Thoracic aorta (tissue), 2 donors: ENCODE measurements at regions not wholly inside any gene's neighbourhood (a gene's known extent, or its start where the extent isn't known, plus 50 kb on each side); places are given as distances from the start of the nearest gene placed in this dataset.

Experiments used
- ATAC-seq: fragments of 150-250 bp; one replicate; pipeline ENCODE4 v1.8.0; 2017; ENCODE audit warnings: low read depth; ENCODE audit not compliant: insufficient number of reproducible peaks, low FRiP score
- DNase-seq: peaks from one replicate; pipeline ENCODE4 v3.0.0-alpha.2; 2020; ENCODE audit warnings: low spot score
- H3K27ac ChIP-seq, 2 donors: fragments of 200-600 bp; sonication (generic); 1 replicate in 1 of 2; 2 replicates in 1 of 2; pipeline ENCODE4 v1.5.1; 2016; ENCODE audit warnings: mild to moderate bottlenecking in 2 of 2, moderate library complexity in 2 of 2
- H3K27me3 ChIP-seq: fragments of 200-600 bp; sonication (generic); replicated peaks from 2 replicates; pipeline ENCODE4 v1.6.0; 2016; ENCODE audit warnings: mild to moderate bottlenecking; ENCODE audit not compliant: insufficient read depth
- H3K36me3 ChIP-seq: fragments of 200-600 bp; sonication (generic); one replicate; pipeline ENCODE4 v1.5.1; 2016
- H3K4me1 ChIP-seq, 2 donors: fragments of 200-600 bp; sonication (generic); 1 replicate in 1 of 2; 2 replicates in 1 of 2; pipeline versions ENCODE4 v1.5.1 to v1.6.0; 2016; ENCODE audit warnings: low read depth in 2 of 2, mild to moderate bottlenecking in 1 of 2; ENCODE audit not compliant: control insufficient read depth in 1 of 2
- H3K4me3 ChIP-seq: fragments of 200-600 bp; sonication (generic); 2 replicates; pipeline ENCODE4 v1.5.1; 2016; ENCODE audit warnings: mild to moderate bottlenecking
- H3K9me3 ChIP-seq: fragments of 200-600 bp; sonication (generic); 2 replicates; pipeline ENCODE4 v1.5.1; 2016
- TF ChIP-seq, protein P1 (sequence below): fragments of 200-600 bp; sonication (generic); IDR thresholded peaks from one replicate; pipeline ENCODE4 v1.5.1; 2019; ENCODE audit warnings: antibody characterized with exemption

- H3K4me3 ChIP-seq = no peak overlapping the region
- DNase-seq (no peak), ATAC-seq (no peak)
- H3K27me3 ChIP-seq = no peaks in the 10 kb centered on the region
- TF ChIP-seq, protein P1, sequence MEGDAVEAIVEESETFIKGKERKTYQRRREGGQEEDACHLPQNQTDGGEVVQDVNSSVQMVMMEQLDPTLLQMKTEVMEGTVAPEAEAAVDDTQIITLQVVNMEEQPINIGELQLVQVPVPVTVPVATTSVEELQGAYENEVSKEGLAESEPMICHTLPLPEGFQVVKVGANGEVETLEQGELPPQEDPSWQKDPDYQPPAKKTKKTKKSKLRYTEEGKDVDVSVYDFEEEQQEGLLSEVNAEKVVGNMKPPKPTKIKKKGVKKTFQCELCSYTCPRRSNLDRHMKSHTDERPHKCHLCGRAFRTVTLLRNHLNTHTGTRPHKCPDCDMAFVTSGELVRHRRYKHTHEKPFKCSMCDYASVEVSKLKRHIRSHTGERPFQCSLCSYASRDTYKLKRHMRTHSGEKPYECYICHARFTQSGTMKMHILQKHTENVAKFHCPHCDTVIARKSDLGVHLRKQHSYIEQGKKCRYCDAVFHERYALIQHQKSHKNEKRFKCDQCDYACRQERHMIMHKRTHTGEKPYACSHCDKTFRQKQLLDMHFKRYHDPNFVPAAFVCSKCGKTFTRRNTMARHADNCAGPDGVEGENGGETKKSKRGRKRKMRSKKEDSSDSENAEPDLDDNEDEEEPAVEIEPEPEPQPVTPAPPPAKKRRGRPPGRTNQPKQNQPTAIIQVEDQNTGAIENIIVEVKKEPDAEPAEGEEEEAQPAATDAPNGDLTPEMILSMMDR = no peak
- H3K36me3 ChIP-seq = no peaks in the 10 kb centered on the region
- H3K9me3 ChIP-seq = no peaks in the 10 kb centered on the region
- no peak overlapping the region for H3K27ac ChIP-seq
- no peaks in the 10 kb centered on the region for H3K4me1 ChIP-seq
Measured at GRCh38 chr4:135966936-135967335, 1565.4 kb downstream of the PCDH18 start.

- H3K27me3 ChIP-seq = no peaks in the 10 kb centered on the region
- H3K9me3 ChIP-seq = no peaks in the 10 kb centered on the region
- ATAC-seq (no peak), DNase-seq (no peak)
- TF ChIP-seq, protein P1 = no peak
- no peak overlapping the region for H3K27ac ChIP-seq
- H3K4me3 ChIP-seq = no peak overlapping the region
- H3K36me3 ChIP-seq = no peaks in the 10 kb centered on the region
- H3K4me1 ChIP-seq = no peaks in the 10 kb centered on the region
Measured at GRCh38 chr4:135963009-135963408, 1569.3 kb downstream of the PCDH18 start.

DNA sequence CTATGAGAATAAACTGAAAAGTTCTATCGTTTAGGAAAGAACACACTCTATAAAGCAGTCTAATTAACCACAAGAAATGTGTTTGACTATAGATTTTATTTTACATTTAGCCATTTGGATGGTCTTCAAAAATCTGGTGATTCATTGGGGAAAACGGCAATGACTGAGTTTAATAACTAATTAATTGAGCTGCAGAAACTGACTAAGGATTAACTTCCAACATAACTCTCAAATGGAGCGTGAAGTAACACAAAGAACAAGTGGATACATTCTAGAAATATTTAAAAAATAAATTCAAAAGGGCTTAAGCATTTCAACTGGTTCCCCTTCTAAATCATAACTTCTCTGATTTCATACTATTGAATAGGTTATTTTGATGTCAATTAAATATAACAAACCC, 1582.4 kb downstream of the PCDH18 start:
- no peak for DNase-seq
- Histone ChIP-seq H3K9me3 (no peaks in the 10 kb centered on the region), H3K27ac (no peak overlapping the region), H3K36me3 (no peaks in the 10 kb centered on the region), H3K4me1 (no peaks in the 10 kb centered on the region), H3K4me3 (no peak overlapping the region), H3K27me3 (no peaks in the 10 kb centered on the region)
- TF ChIP-seq, protein P1 = no peak
- ATAC-seq = no peak

- TF ChIP-seq, protein P1 = no peak
- ATAC-seq (no peak), DNase-seq (no peak)
- no peaks in the 10 kb centered on the region for H3K4me1 ChIP-seq
- H3K36me3 ChIP-seq = no peaks in the 10 kb centered on the region
- no peaks in the 10 kb centered on the region for H3K9me3 ChIP-seq
- H3K27ac ChIP-seq = no peak overlapping the region
- H3K4me3 ChIP-seq = no peak overlapping the region
- no peaks in the 10 kb centered on the region for H3K27me3 ChIP-seq
Measured at GRCh38 chr4:135948797-135949196, 1583.5 kb downstream of the PCDH18 start.

DNA sequence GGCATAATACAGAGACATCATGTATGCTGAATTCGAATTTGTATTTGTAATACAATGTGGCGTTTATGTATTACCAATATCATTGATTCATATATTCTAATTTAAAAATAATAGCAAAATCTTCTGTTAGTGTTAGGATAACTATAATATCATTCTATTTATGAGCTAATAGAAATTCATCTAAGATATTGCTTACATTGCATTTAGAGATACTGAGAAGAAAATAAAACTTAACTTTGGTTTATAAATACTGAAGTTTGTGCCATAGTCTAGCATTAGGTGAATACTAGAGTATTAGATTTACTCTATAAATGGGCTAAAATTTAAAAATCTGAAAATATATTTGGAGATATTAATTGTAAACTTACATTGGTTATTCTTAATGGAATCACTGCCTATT, 1590.6 kb downstream of the PCDH18 start:
- TF ChIP-seq, protein P1 = no peak
- H3K27ac ChIP-seq = no peak overlapping the region
- no peaks in the 10 kb centered on the region for H3K36me3 ChIP-seq
- no peaks in the 10 kb centered on the region for H3K27me3 ChIP-seq
- H3K4me1 ChIP-seq = no peaks in the 10 kb centered on the region
- H3K9me3 ChIP-seq = no peaks in the 10 kb centered on the region
- ATAC-seq (no peak), DNase-seq (no peak)
- no peak overlapping the region for H3K4me3 ChIP-seq
